Astrocyte (in vitro differentiated cells and primary cell): ENCODE measurements at regions not wholly inside any gene's neighbourhood (a gene's known extent, or its start where the extent isn't known, plus 50 kb on each side); places are given as distances from the start of the nearest gene placed in this dataset.

ENCODE experiments used
- DNase-seq: peaks from one replicate; pipeline ENCODE4 v3.0.0-alpha.2; 2010; ENCODE audit warnings: low read depth
- FAIRE-seq: peaks from 2 replicates; lab custom pipeline; 2011; peaks lifted over from hg19 to GRCh38; lab: Jason Lieb, UNC
- H2AFZ ChIP-seq: 2 replicates; pipeline ENCODE4 v1.6.0; 2012; ENCODE audit warnings: low read depth, low read length, inconsistent platforms
- H3K27ac ChIP-seq: 2 replicates; pipeline ENCODE4 v1.5.1; 2011; ENCODE audit warnings: low read depth, low read length, inconsistent platforms
- H3K27me3 ChIP-seq: 2 replicates; pipeline ENCODE4 v1.6.0; 2011; ENCODE audit warnings: low read length, inconsistent platforms; ENCODE audit not compliant: insufficient read depth
- H3K36me3 ChIP-seq: 2 replicates; pipeline ENCODE4 v1.5.1; 2011; ENCODE audit warnings: low read length, inconsistent platforms; ENCODE audit not compliant: insufficient read depth
- H3K4me1 ChIP-seq: 2 replicates; pipeline ENCODE4 v1.5.1; 2011; ENCODE audit warnings: low read length, inconsistent platforms; ENCODE audit not compliant: insufficient read depth
- H3K4me2 ChIP-seq: 2 replicates; pipeline ENCODE4 v1.6.0; 2012; ENCODE audit warnings: low read length, inconsistent platforms
- H3K4me3 ChIP-seq: 2 replicates; pipeline ENCODE4 v1.5.1; 2011; ENCODE audit warnings: low read depth, mild to moderate bottlenecking, low read length, inconsistent platforms; ENCODE audit not compliant: insufficient read depth
- H3K79me2 ChIP-seq: 2 replicates; pipeline ENCODE4 v1.6.0; 2012; ENCODE audit warnings: mild to moderate bottlenecking, low read length, inconsistent platforms; ENCODE audit not compliant: insufficient read depth
- H3K9ac ChIP-seq: 2 replicates; pipeline ENCODE4 v1.6.0; 2012; ENCODE audit warnings: mild to moderate bottlenecking, low read length, inconsistent platforms
- H3K9me3 ChIP-seq: 2 replicates; pipeline ENCODE4 v1.5.1; 2012; ENCODE audit warnings: low read depth, mild to moderate bottlenecking, low read length, inconsistent platforms; ENCODE audit not compliant: insufficient read depth
- H4K20me1 ChIP-seq: 2 replicates; pipeline ENCODE4 v1.6.0; 2012; ENCODE audit warnings: low read length, inconsistent platforms; ENCODE audit not compliant: insufficient read depth
- H3K27ac Mint-ChIP-seq: one replicate; pipeline ENCODE4 v1.8.0; 2021; ENCODE audit warnings: mild to moderate bottlenecking, mixed read lengths; ENCODE audit not compliant: unreplicated experiment
- H3K27me3 Mint-ChIP-seq: one replicate; pipeline ENCODE4 v1.8.0; 2021; ENCODE audit warnings: low read depth, mixed read lengths; ENCODE audit not compliant: unreplicated experiment
- H3K36me3 Mint-ChIP-seq: one replicate; pipeline ENCODE4 v1.8.0; 2021; ENCODE audit warnings: low read depth, mixed read lengths; ENCODE audit not compliant: unreplicated experiment
- H3K4me1 Mint-ChIP-seq: one replicate; pipeline ENCODE4 v1.8.0; 2021; ENCODE audit warnings: low read depth, mixed read lengths; ENCODE audit not compliant: unreplicated experiment
- H3K4me3 Mint-ChIP-seq: one replicate; pipeline ENCODE4 v1.8.0; 2021; ENCODE audit warnings: mild to moderate bottlenecking, moderate library complexity, mixed read lengths; ENCODE audit not compliant: unreplicated experiment
- H3K9me3 Mint-ChIP-seq: one replicate; pipeline ENCODE4 v1.8.0; 2021; ENCODE audit warnings: mild to moderate bottlenecking, mixed read lengths; ENCODE audit not compliant: unreplicated experiment
- CTCF ChIP-seq: IDR thresholded peaks from 2 replicates; pipeline ENCODE4 v1.5.1; 2011; ENCODE audit warnings: low read depth, mild to moderate bottlenecking, inconsistent platforms, low read length, moderate library complexity; ENCODE audit not compliant: insufficient read depth
- EZH2 ChIP-seq: IDR thresholded peaks from 2 replicates; pipeline ENCODE4 v1.6.1; 2012; ENCODE audit warnings: mild to moderate bottlenecking, low read length, inconsistent platforms; ENCODE audit not compliant: insufficient read depth

GRCh38 chr10:64062793-64063192 is 541.6 kb downstream of the REEP3 start:
- Histone ChIP-seq H3K9me3 (no peaks in the 10 kb centered on the region), H3K36me3 (no peaks in the 10 kb centered on the region), H3K79me2 (no peaks in the 10 kb centered on the region), H3K27ac (no peak overlapping the region), H3K27me3 (no peaks in the 10 kb centered on the region), H3K4me3 (no peak overlapping the region), H3K4me2 (no peak overlapping the region), H3K4me1 (no peaks in the 10 kb centered on the region), H4K20me1 (no peaks in the 10 kb centered on the region), H2AFZ (no peak overlapping the region), H3K9ac (no peak overlapping the region)
- H3K36me3 Mint-ChIP-seq = no peaks in the 10 kb centered on the region
- H3K27ac Mint-ChIP-seq = no peak overlapping the region
- no peak for DNase-seq
- FAIRE-seq = no peak
- H3K9me3 Mint-ChIP-seq = no peaks in the 10 kb centered on the region
- H3K4me1 Mint-ChIP-seq = peaks cover 15% of the 10 kb centered on the region
- H3K27me3 Mint-ChIP-seq = no peaks in the 10 kb centered on the region
- H3K4me3 Mint-ChIP-seq = no peak overlapping the region
- no peak for TF ChIP-seq EZH2
- no peak for TF ChIP-seq CTCF

DNA sequence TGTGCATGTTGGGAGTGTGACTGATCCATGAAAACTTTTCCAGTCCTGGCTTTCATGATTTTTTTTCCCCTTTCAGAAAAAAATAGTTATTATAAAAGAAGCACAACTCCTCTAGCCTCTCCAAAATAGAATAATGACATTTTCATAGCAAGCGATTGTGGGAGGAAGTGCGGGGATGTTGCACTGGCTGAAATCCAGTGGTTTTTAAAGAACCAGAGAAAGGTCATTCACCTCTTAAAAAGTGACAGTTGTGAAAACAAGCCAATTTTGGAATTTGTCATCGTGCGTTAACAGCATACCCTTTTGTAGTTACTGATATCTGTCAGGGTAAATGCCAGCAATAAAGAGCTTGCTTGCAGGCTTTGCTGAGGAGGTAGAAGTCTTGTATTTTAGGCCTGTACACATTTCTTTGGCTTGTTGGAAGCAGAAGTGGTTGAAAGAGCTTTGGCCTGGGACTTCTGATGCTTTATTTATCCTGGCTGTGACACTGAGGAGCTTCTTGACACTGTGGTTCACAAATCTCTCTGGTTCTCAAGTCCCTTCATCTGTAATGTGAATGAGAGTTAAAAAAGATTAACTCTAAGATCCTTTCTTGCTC is 545.9 kb downstream of the REEP3 start:
- H4K20me1 ChIP-seq = no peaks in the 10 kb centered on the region
- no peak overlapping the region for H3K9ac ChIP-seq
- Mint-ChIP-seq H3K4me3 (no peak overlapping the region), H3K4me1 (peaks cover 31% of the 10 kb centered on the region), H3K27me3 (no peaks in the 10 kb centered on the region), H3K27ac (no peak overlapping the region), H3K36me3 (no peaks in the 10 kb centered on the region), H3K9me3 (no peaks in the 10 kb centered on the region)
- no peak for TF ChIP-seq CTCF
- TF ChIP-seq EZH2 = no peak
- H3K36me3 ChIP-seq = no peaks in the 10 kb centered on the region
- H3K27me3 ChIP-seq = no peaks in the 10 kb centered on the region
- H3K9me3 ChIP-seq = no peaks in the 10 kb centered on the region
- FAIRE-seq (no peak), DNase-seq (no peak)
- H3K4me2 ChIP-seq = no peak overlapping the region
- no peaks in the 10 kb centered on the region for H3K4me1 ChIP-seq
- H2AFZ ChIP-seq = no peak overlapping the region
- H3K79me2 ChIP-seq = no peaks in the 10 kb centered on the region
- H3K4me3 ChIP-seq = no peak overlapping the region
- no peak overlapping the region for H3K27ac ChIP-seq

DNA sequence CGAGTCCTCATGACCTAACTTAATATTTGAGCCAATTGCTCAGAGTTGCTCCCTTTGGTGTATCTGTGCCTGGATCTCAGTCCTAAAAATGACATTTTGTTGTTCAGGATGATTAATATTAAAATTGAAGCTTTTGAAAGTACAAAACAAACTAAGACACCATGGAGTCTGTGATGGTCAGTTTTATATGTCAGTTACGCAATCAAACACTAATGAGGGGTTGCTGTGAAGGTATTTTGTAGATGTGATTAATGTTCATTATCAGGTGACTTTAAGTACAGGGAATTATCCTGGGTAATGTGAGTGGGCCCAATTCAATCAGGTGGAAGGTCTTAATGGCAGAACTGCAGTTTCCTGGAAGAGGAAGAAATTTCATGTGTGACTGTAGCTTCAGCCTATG is 546.7 kb downstream of the REEP3 start:
- peaks cover 34% of the 10 kb centered on the region for H3K4me1 Mint-ChIP-seq
- Histone ChIP-seq H3K4me1 (no peaks in the 10 kb centered on the region), H3K27me3 (no peaks in the 10 kb centered on the region), H3K27ac (no peak overlapping the region), H3K4me2 (no peak overlapping the region), H3K4me3 (no peak overlapping the region), H3K9me3 (no peaks in the 10 kb centered on the region), H3K9ac (no peak overlapping the region), H2AFZ (no peak overlapping the region), H3K36me3 (no peaks in the 10 kb centered on the region), H3K79me2 (no peaks in the 10 kb centered on the region), H4K20me1 (no peaks in the 10 kb centered on the region)
- H3K4me3 Mint-ChIP-seq = no peak overlapping the region
- H3K27ac Mint-ChIP-seq = no peak overlapping the region
- H3K9me3 Mint-ChIP-seq = no peaks in the 10 kb centered on the region
- DNase-seq (no peak), FAIRE-seq (no peak)
- H3K36me3 Mint-ChIP-seq = no peaks in the 10 kb centered on the region
- H3K27me3 Mint-ChIP-seq = no peaks in the 10 kb centered on the region
- TF ChIP-seq CTCF (no peak), EZH2 (no peak)
